ENCODE measurements at regions not wholly inside any gene's neighbourhood (a gene's known extent, or its start where the extent isn't known, plus 50 kb on each side); places are given as distances from the start of the nearest gene placed in this dataset.

DNA sequence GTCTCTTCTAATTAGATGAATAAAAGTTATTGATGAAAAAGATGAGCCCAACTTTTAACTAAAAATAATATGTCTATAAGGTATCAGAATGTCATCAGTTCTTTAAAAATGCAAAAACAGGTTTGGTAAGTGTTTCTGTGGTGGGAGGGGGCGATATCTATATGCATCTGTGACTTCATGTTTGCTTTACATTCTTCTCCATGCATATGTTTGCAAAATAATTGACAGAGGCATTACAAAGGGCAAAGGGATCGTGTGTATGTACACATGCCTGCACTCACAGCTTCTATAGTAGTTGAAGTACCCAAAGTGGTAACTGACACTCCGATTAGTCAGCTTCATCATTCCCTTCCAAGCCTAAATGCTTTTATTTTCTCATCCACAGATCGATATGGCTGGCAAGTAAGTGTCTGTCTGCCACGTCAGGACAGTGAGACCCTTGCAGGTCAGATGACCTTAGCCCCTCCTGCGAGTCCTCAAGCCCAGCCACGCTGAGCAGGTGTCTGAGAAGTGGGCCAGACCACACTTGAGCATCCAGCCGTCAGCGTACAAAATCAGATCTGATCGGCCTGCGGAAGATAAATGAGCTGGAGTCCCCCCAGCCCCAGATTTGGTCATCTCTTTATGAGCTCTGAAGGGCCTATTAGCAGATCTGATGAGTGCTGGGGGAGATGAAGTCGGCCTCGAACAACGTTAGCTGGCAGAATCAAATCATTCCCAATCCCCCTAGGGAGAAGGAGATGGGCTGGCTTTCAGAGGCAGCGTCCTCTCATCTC is 369.1 kb downstream of the MAFB start:
- H3K4me3 ChIP-seq = no peak overlapping the region
- no peak for DNase-seq
- intact Hi-C loops (cut with DNase I) = loop anchor here in 1 of 10 donors (5.0 kb wide), 1 partner anchor 367 kb away; the partner anchor contains the start of gene MAFB
- H3K9me3 ChIP-seq = no peaks in the 10 kb centered on the region
- H3K27ac ChIP-seq = no peak overlapping the region
- 36 to 45% (median 42%) methylated on average over 15 of the region's 15 CpGs for WGBS, 4 donors
- H3K36me3 ChIP-seq = no peaks in the 10 kb centered on the region
- TF ChIP-seq, protein P1, sequence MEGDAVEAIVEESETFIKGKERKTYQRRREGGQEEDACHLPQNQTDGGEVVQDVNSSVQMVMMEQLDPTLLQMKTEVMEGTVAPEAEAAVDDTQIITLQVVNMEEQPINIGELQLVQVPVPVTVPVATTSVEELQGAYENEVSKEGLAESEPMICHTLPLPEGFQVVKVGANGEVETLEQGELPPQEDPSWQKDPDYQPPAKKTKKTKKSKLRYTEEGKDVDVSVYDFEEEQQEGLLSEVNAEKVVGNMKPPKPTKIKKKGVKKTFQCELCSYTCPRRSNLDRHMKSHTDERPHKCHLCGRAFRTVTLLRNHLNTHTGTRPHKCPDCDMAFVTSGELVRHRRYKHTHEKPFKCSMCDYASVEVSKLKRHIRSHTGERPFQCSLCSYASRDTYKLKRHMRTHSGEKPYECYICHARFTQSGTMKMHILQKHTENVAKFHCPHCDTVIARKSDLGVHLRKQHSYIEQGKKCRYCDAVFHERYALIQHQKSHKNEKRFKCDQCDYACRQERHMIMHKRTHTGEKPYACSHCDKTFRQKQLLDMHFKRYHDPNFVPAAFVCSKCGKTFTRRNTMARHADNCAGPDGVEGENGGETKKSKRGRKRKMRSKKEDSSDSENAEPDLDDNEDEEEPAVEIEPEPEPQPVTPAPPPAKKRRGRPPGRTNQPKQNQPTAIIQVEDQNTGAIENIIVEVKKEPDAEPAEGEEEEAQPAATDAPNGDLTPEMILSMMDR (IDR thresholded peaks at IDR 0.05) = no peak
- TF ChIP-seq POLR2A (IDR thresholded peaks at IDR 0.05) = no peak
- peaks cover 0 to 3% (median 0%) of the 10 kb centered on the region in 9 donors for H3K27me3 ChIP-seq
- peaks cover 0 to 26% (median 0%) of the 10 kb centered on the region in 12 donors for H3K4me1 ChIP-seq
- no peak for ATAC-seq

DNA sequence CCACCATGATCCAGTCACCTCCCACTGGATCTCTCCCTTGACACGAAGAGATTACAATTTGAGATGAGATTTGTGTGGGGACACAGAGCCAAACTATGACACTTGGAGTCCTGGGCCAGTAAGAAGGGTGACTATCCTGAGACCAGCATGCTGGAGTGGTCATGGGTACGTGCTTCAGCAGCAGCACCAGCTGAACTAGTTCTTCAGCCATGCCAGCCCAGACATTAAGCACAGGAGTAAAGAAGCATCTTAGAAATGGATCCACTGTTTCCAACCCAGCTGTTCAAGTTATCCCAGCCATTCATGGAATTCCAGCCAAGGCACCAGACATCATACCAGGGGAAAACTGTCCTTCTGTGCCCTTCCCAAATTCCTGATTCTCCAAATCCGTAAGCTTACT is 370.0 kb downstream of the MAFB start:
- intact Hi-C loops (cut with DNase I) = loop anchor here in 1 of 10 donors (5.0 kb wide), 1 partner anchor 368 kb away; the partner anchor contains the start of gene MAFB
- ATAC-seq = no peak
- no peak overlapping the region for H3K4me3 ChIP-seq
- no peaks in the 10 kb centered on the region for H3K36me3 ChIP-seq
- H3K9me3 ChIP-seq = no peaks in the 10 kb centered on the region
- H3K4me1 ChIP-seq = peaks cover 0 to 19% (median 0%) of the 10 kb centered on the region in 12 donors
- peaks cover 0 to 3% (median 0%) of the 10 kb centered on the region in 9 donors for H3K27me3 ChIP-seq
- WGBS, 4 donors = 76 to 86% (median 81%) methylated on average over 3 of the region's 3 CpGs
- no peak for TF ChIP-seq POLR2A (IDR thresholded peaks at IDR 0.05)
- TF ChIP-seq, protein P1 (IDR thresholded peaks at IDR 0.05) = no peak
- H3K27ac ChIP-seq = no peak overlapping the region
- DNase-seq = no peak

- Histone ChIP-seq H3K27ac (no peak overlapping the region), H3K36me3 (no peaks in the 10 kb centered on the region), H3K4me3 (no peak overlapping the region), H3K9me3 (no peaks in the 10 kb centered on the region), H3K4me1 (peaks cover 0 to 5% (median 0%) of the 10 kb centered on the region in 12 donors), H3K27me3 (peaks cover 0 to 3% (median 0%) of the 10 kb centered on the region in 9 donors)
- intact Hi-C loops (cut with DNase I) = loop anchor here in 1 of 10 donors (5.0 kb wide), 1 partner anchor 370 kb away; the partner anchor contains the start of gene MAFB
- no peak for TF ChIP-seq POLR2A (IDR thresholded peaks at IDR 0.05)
- TF ChIP-seq, protein P1 (IDR thresholded peaks at IDR 0.05) = no peak
- DNase-seq = no peak
- WGBS, 4 donors = 77 to 84% (median 81%) methylated on average over 5 of the region's 5 CpGs
- ATAC-seq = no peak
Observed at GRCh38 chr20:40317156-40317790, 371.8 kb downstream of the MAFB start.

GRCh38 chr20:40314278-40314677 is 374.8 kb downstream of the MAFB start:
- peak in 1 of 4 donors; percentile 47 for ATAC-seq
- Histone ChIP-seq H3K27me3 (no peaks in the 10 kb centered on the region), H3K27ac (peak overlapping the region in 1 of 12 donors; percentile 6), H3K4me1 (peaks cover 0 to 5% (median 0%) of the 10 kb centered on the region in 12 donors), H3K9me3 (peaks cover 0 to 3% (median 0%) of the 10 kb centered on the region in 12 donors), H3K36me3 (no peaks in the 10 kb centered on the region), H3K4me3 (no peak overlapping the region)
- intact Hi-C loops (cut with DNase I) = no loop called here
- whole genome bisulfite sequencing, 4 donors = 51 to 70% (median 61%) methylated on average over 1 of the region's 1 CpG
- no peak for DNase-seq
- no peak for TF ChIP-seq POLR2A (IDR thresholded peaks at IDR 0.05)
